Suprapubic skin (tissue), 3 donors: ENCODE measurements at regions not wholly inside any gene's neighbourhood (a gene's known extent, or its start where the extent isn't known, plus 50 kb on each side); places are given as distances from the start of the nearest gene placed in this dataset.

ENCODE experiments used
- EP300 ChIP-seq: sonication (generic); formaldehyde crosslinking; IDR thresholded peaks from one replicate; pipeline ENCODE4 v1.6.1; 2017; ENCODE audit warnings: antibody characterized with exemption
- TF ChIP-seq, protein P1 (sequence below), 2 donors: fragments of 200-600 bp in 1 of 2; fragments of 450-650 bp in 1 of 2; sonication (generic) in 1 of 2; IDR thresholded peaks; one replicate each; pipeline ENCODE4 v1.5.1; 2016 to 2019; ENCODE audit warnings: antibody characterized with exemption in 2 of 2, mild to moderate bottlenecking in 1 of 2, moderate library complexity in 1 of 2

DNA sequence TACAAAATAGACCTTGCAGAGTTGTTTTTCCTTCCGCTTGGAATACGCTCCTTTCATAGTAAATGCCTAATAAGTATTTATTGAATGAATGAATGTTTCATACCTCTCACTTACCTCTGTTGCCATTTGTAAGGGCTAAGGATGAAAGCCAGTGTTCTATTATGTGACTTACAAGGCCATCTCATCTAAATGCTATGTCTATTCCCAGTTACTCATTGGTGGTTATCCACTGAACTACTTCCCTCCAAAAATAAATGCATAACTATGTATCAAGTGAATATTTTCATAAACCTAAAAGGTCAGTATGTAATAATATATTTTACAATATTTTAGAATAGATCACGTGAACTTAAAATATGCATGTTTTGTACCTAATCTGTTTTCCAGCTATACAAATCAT, 670.5 kb upstream of the RGMB start:
- TF ChIP-seq EP300 = no peak
- TF ChIP-seq, protein P1, sequence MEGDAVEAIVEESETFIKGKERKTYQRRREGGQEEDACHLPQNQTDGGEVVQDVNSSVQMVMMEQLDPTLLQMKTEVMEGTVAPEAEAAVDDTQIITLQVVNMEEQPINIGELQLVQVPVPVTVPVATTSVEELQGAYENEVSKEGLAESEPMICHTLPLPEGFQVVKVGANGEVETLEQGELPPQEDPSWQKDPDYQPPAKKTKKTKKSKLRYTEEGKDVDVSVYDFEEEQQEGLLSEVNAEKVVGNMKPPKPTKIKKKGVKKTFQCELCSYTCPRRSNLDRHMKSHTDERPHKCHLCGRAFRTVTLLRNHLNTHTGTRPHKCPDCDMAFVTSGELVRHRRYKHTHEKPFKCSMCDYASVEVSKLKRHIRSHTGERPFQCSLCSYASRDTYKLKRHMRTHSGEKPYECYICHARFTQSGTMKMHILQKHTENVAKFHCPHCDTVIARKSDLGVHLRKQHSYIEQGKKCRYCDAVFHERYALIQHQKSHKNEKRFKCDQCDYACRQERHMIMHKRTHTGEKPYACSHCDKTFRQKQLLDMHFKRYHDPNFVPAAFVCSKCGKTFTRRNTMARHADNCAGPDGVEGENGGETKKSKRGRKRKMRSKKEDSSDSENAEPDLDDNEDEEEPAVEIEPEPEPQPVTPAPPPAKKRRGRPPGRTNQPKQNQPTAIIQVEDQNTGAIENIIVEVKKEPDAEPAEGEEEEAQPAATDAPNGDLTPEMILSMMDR (IDR thresholded peaks at IDR 0.05) = no peak
